Left lobe of liver (tissue), 2 donors: ENCODE measurements at regions not wholly inside any gene's neighbourhood (a gene's known extent, or its start where the extent isn't known, plus 50 kb on each side); places are given as distances from the start of the nearest gene placed in this dataset.

Experiments
- ATAC-seq: fragments of 200-7000 bp; cut with Tn5 transposase; one replicate; pipeline ENCODE4 v1.9.1; 2020; ENCODE audit warnings: mild to moderate bottlenecking, moderate library complexity
- DNase-seq: peaks from one replicate; pipeline ENCODE4 v3.0.0-alpha.2; 2020; ENCODE audit warnings: low spot score
- donor health status: DM: no; HTN: no; CAD: no; lungs with moderate emphysema.
- donor health status: DM: no; HTN: yes; CAD: no.

DNA sequence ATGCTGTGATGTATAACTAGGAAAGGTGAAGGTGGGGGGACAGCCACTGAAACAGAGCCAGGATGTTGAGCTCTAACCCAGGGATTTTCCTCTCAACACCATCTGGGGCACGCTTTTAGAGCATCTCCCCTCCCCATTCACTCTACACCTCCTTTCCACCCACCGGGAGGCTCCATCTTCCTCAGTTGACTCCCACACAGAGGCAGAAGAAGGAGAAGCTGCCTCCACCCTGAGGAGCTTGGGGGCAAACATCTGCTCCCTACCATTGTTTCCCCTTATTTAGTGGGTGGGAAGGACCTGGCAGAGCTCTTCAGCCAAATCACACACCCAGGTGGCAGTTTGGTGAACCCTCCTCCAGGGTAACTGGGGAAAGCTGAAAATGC, 50.0 kb upstream of the ADA2 start:
- ATAC-seq (no peak), DNase-seq (no peak)
